ENCODE measurements at regions not wholly inside any gene's neighbourhood (a gene's known extent, or its start where the extent isn't known, plus 50 kb on each side); places are given as distances from the start of the nearest gene placed in this dataset.

GRCh38 chrX:44747969-44748368 lies 95.9 kb upstream of the DUSP21 start:
- no peak for TF ChIP-seq CTCF (IDR thresholded peaks at IDR 0.05)
- TF ChIP-seq POLR2A (IDR thresholded peaks at IDR 0.05; ENCODE audit: low read depth): no peak
- TF ChIP-seq EP300 (IDR thresholded peaks at IDR 0.05): no peak
- TF ChIP-seq POLR2AphosphoS5 (IDR thresholded peaks at IDR 0.05): no peak
